ENCODE measurements at regions not wholly inside any gene's neighbourhood (a gene's known extent, or its start where the extent isn't known, plus 50 kb on each side); places are given as distances from the start of the nearest gene placed in this dataset.
"Not testable (repeated sequence)": the region's sequence is repeated elsewhere in the genome, so short reads cannot be mapped to it uniquely, and the experiment has no call there.

- H3K36me3 ChIP-seq (ENCODE audit: control insufficient read depth, insufficient read depth, low read length), result no peaks in the 10 kb centered on the region
- H3K27me3 ChIP-seq (ENCODE audit: control insufficient read depth, insufficient read depth, low read length), result peaks cover 7% of the 10 kb centered on the region
- no peak for DNase-seq (ENCODE audit: low read depth)
- no peak for TF ChIP-seq CTCF (IDR thresholded peaks at IDR 0.05; ENCODE audit: insufficient read depth, low read length, poor library complexity, severe bottlenecking)
- H3K4me3 ChIP-seq (ENCODE audit: low read depth, low read length), result no peak overlapping the region
Observed at GRCh38 chr2:109669731-109670130, 55.6 kb downstream of the SOWAHC start.

- no peak overlapping the region for H3K4me3 ChIP-seq (ENCODE audit: low read depth, low read length)
- no peaks in the 10 kb centered on the region for H3K36me3 ChIP-seq (ENCODE audit: control insufficient read depth, insufficient read depth, low read length)
- peaks cover 7% of the 10 kb centered on the region for H3K27me3 ChIP-seq (ENCODE audit: control insufficient read depth, insufficient read depth, low read length)
- TF ChIP-seq CTCF (IDR thresholded peaks at IDR 0.05; ENCODE audit: insufficient read depth, low read length, poor library complexity, severe bottlenecking), result no peak
- DNase-seq (ENCODE audit: low read depth), result no peak
Observed at GRCh38 chr2:109670556-109671411, 56.6 kb downstream of the SOWAHC start.

- DNase-seq (ENCODE audit: low read depth), result no peak
- H3K4me3 ChIP-seq (ENCODE audit: low read depth, low read length), result no peak overlapping the region
- no peaks in the 10 kb centered on the region for H3K36me3 ChIP-seq (ENCODE audit: control insufficient read depth, insufficient read depth, low read length)
- H3K27me3 ChIP-seq (ENCODE audit: control insufficient read depth, insufficient read depth, low read length), result no peaks in the 10 kb centered on the region
- no peak for TF ChIP-seq CTCF (IDR thresholded peaks at IDR 0.05; ENCODE audit: insufficient read depth, low read length, poor library complexity, severe bottlenecking)
Observed at GRCh38 chr2:109674894-109675534, 60.9 kb downstream of the SOWAHC start.

- TF ChIP-seq CTCF (IDR thresholded peaks at IDR 0.05; ENCODE audit: insufficient read depth, low read length, poor library complexity, severe bottlenecking), result no peak
- H3K4me3 ChIP-seq (ENCODE audit: low read depth, low read length), result no peak overlapping the region
- no peaks in the 10 kb centered on the region for H3K27me3 ChIP-seq (ENCODE audit: control insufficient read depth, insufficient read depth, low read length)
- no peaks in the 10 kb centered on the region for H3K36me3 ChIP-seq (ENCODE audit: control insufficient read depth, insufficient read depth, low read length)
- no peak for DNase-seq (ENCODE audit: low read depth)
Observed at GRCh38 chr2:109675666-109676345, 61.6 kb downstream of the SOWAHC start.

- no peaks in the 10 kb centered on the region for H3K36me3 ChIP-seq (ENCODE audit: control insufficient read depth, insufficient read depth, low read length)
- no peaks in the 10 kb centered on the region for H3K27me3 ChIP-seq (ENCODE audit: control insufficient read depth, insufficient read depth, low read length)
- TF ChIP-seq CTCF (IDR thresholded peaks at IDR 0.05; ENCODE audit: insufficient read depth, low read length, poor library complexity, severe bottlenecking), result no peak
- H3K4me3 ChIP-seq (ENCODE audit: low read depth, low read length), result no peak overlapping the region
- no peak for DNase-seq (ENCODE audit: low read depth)
Observed at GRCh38 chr2:109676346-109676902, 62.3 kb downstream of the SOWAHC start.

GRCh38 chr2:109677121-109677731 lies 63.1 kb downstream of the SOWAHC start:
- H3K36me3 ChIP-seq (ENCODE audit: control insufficient read depth, insufficient read depth, low read length); H3K27me3 ChIP-seq (ENCODE audit: control insufficient read depth, insufficient read depth, low read length); DNase-seq (ENCODE audit: low read depth); H3K4me3 ChIP-seq (ENCODE audit: low read depth, low read length): not testable (repeated sequence)
